K562 (cell line): ENCODE measurements at regions not wholly inside any gene's neighbourhood (a gene's known extent, or its start where the extent isn't known, plus 50 kb on each side); places are given as distances from the start of the nearest gene placed in this dataset.
"Not testable (repeated sequence)": the region's sequence is repeated elsewhere in the genome, so short reads cannot be mapped to it uniquely, and the experiment has no call there.

Source experiments
- ATAC-seq: fragments of 200-7000 bp; cut with Tn5 transposase; 3 replicates; pipeline ENCODE4 v1.9.1; 2020; ENCODE audit warnings: moderate library complexity
- BruUV-seq: library from RNA; stranded (reverse); fragments of 400-500 nt; replicated peaks from 2 replicates; lab custom pipeline; 2021; lab: Mats Ljungman, UMichigan
- CTCF ChIA-PET: fragments of 300-600 bp; formaldehyde crosslinking; extraction: SDS; loops from one replicate; lab custom pipeline; 2021; ENCODE audit warnings: low intra/inter-chr PET ratio; lab: Yijun Ruan, JAX
- POLR2A ChIA-PET: fragments of 300-600, 350-650 bp; sonication (Branson Sonifier 250); formaldehyde crosslinking; extraction: SDS; loops from one replicate; lab custom pipeline; 2021; ENCODE audit warnings: antibody characterized with exemption, inconsistent platforms; lab: Yijun Ruan, JAX
- DNase-seq, 4 experiments: peaks; one replicate each; pipeline versions ENCODE4 v3.0.0 to v3.0.0-alpha.2; 2011 to 2018; ENCODE audit warnings: low spot score in 3 of 4, mixed read lengths in 3 of 4; ENCODE audit errors: extremely low read depth in 1 of 4
- FAIRE-seq: peaks from 2 replicates; lab custom pipeline; 2011; peaks lifted over from hg19 to GRCh38; lab: Jason Lieb, UNC
- H2AFZ ChIP-seq: 2 replicates; pipeline ENCODE4 v1.6.0; 2011; ENCODE audit warnings: low read depth, low read length, control low read depth, inconsistent platforms
- H3K27ac ChIP-seq: fragments of 200-600 bp; 3 replicates; pipeline ENCODE4 v1.8.0; 2011; ENCODE audit warnings: low read depth, mild to moderate bottlenecking, control low read depth, inconsistent platforms, low read length, moderate library complexity, mixed read lengths; ENCODE audit errors: extremely low read depth
- H3K27me3 ChIP-seq, 2 experiments: fragments of 300-600 bp in 1 of 2; 2 replicates in 1 of 2; 3 replicates in 1 of 2; pipeline versions ENCODE4 v1.6.0 to v1.8.0; 2011; ENCODE audit warnings: inconsistent platforms in 2 of 2, low read length in 2 of 2, mild to moderate bottlenecking in 1 of 2, mixed read lengths in 1 of 2, moderate library complexity in 1 of 2; ENCODE audit not compliant: control insufficient read depth in 2 of 2, insufficient read depth in 2 of 2
- H3K36me3 ChIP-seq: fragments of 300-600 bp; 3 replicates; pipeline ENCODE4 v1.8.0; 2011; ENCODE audit warnings: mild to moderate bottlenecking, low read length, inconsistent platforms; ENCODE audit not compliant: control insufficient read depth, insufficient read depth
- H3K4me1 ChIP-seq, 2 experiments: fragments of 200-600 bp in 1 of 2; replicated peaks in 1 of 2; 2 replicates in 1 of 2; 3 replicates in 1 of 2; pipeline versions ENCODE4 v1.5.1 to v1.8.0; 2011; ENCODE audit warnings: inconsistent platforms in 2 of 2, low read length in 2 of 2, mild to moderate bottlenecking in 1 of 2, mixed read lengths in 1 of 2, moderate library complexity in 1 of 2; ENCODE audit not compliant: control insufficient read depth in 2 of 2, insufficient read depth in 2 of 2
- H3K4me2 ChIP-seq: 2 replicates; pipeline ENCODE4 v1.6.1; 2011; ENCODE audit warnings: low read length, control low read depth, inconsistent platforms, mixed read lengths; ENCODE audit not compliant: insufficient read depth
- H3K4me3 ChIP-seq: fragments of 200-600 bp; sonication (generic), shearing (Covaris generic); 2 replicates; pipeline ENCODE4 v1.5.1; 2016; ENCODE audit warnings: control low read depth, inconsistent platforms
- H3K79me2 ChIP-seq: fragments of 200-600 bp; 3 replicates; pipeline ENCODE4 v1.8.0; 2011; ENCODE audit warnings: low read length, inconsistent platforms; ENCODE audit not compliant: control insufficient read depth, insufficient read depth
- H3K9ac ChIP-seq, 2 experiments: 2 replicates each; pipeline versions ENCODE4 v1.6.0 to v1.6.1; 2011; ENCODE audit warnings: low read depth in 2 of 2, low read length in 2 of 2, control low read depth in 1 of 2, inconsistent platforms in 1 of 2, mild to moderate bottlenecking in 1 of 2, mixed read lengths in 1 of 2; ENCODE audit not compliant: insufficient read depth in 1 of 2
- H3K9me1 ChIP-seq: one replicate; pipeline ENCODE4 v1.6.0; 2011; ENCODE audit warnings: inconsistent platforms, mild to moderate bottlenecking, low read length, moderate library complexity; ENCODE audit not compliant: control insufficient read depth, insufficient read depth
- H3K9me3 ChIP-seq: replicated peaks from 2 replicates; pipeline ENCODE4 v1.5.1; 2011; ENCODE audit warnings: low read depth, low read length, inconsistent platforms; ENCODE audit not compliant: control insufficient read depth, insufficient read depth
- H4K20me1 ChIP-seq: replicated peaks from 2 replicates; pipeline ENCODE4 v1.6.1; 2011; ENCODE audit warnings: low read length, inconsistent platforms, mixed read lengths; ENCODE audit not compliant: control insufficient read depth, insufficient read depth
- HMGN3 ChIP-seq: IDR thresholded peaks from 2 replicates; pipeline ENCODE4 v1.6.1; 2011; ENCODE audit warnings: borderline replicate concordance, low read depth, mild to moderate bottlenecking, mixed read lengths, low read length; ENCODE audit not compliant: insufficient read length; ENCODE audit errors: extremely low read depth
- NFRKB ChIP-seq: fragments of 450-650 bp; IDR thresholded peaks from 2 replicates; pipeline ENCODE4 v1.6.1; 2016; ENCODE audit warnings: low read depth
- NR4A1 ChIP-seq, 2 experiments: fragments of 250-450 bp in 1 of 2; fragments of 450-650 bp in 1 of 2; sonication (Bioruptor Pico) in 1 of 2; IDR thresholded peaks; 2 replicates each; pipeline versions ENCODE4 v1.4.0 to v1.6.1; 2016 to 2020; ENCODE audit warnings: mild to moderate bottlenecking in 2 of 2, missing compliant biosample characterization in 1 of 2, missing genetic modification characterization in 1 of 2, moderate library complexity in 1 of 2
- PKNOX1 ChIP-seq: fragments of 450-650 bp; IDR thresholded peaks from 2 replicates; pipeline ENCODE4 v1.6.1; 2016
- ZBTB11 ChIP-seq, 3 experiments: fragments of 200-800 bp in 1 of 3; fragments of 250-450 bp in 1 of 3; fragments of 450-650 bp in 1 of 3; sonication (Bioruptor Pico) in 1 of 3; sonication (Bioruptor generic) in 1 of 3; formaldehyde crosslinking in 1 of 3; IDR thresholded peaks; 2 replicates each; pipeline versions ENCODE4 v1.6.1 to v1.8.0; 2016 to 2022; ENCODE audit warnings: mild to moderate bottlenecking in 2 of 3, missing genetic modification characterization in 2 of 3, missing compliant biosample characterization in 1 of 3, moderate library complexity in 1 of 3
- ZNF134 ChIP-seq: fragments of 250-450 bp; sonication (Bioruptor Pico); conservative IDR thresholded peaks from 2 replicates; pipeline ENCODE4 v1.4.0; 2020
- ZNF146 ChIP-seq: IDR thresholded peaks from one replicate; pipeline ENCODE4 v1.6.1; 2018; ENCODE audit warnings: missing compliant biosample characterization; ENCODE audit not compliant: unreplicated experiment
- ZNF282 ChIP-seq: sonication (generic); formaldehyde crosslinking; IDR thresholded peaks from 2 replicates; pipeline ENCODE4 v1.8.1; 2023; ENCODE audit warnings: missing genetic modification reagents
- ZNF586 ChIP-seq: fragments of 450-650 bp; formaldehyde crosslinking; conservative IDR thresholded peaks from 2 replicates; pipeline ENCODE4 v1.4.0; 2020; ENCODE audit warnings: mild to moderate bottlenecking, moderate library complexity
- WGBS: fragments of 100-300 bp; shearing (Covaris generic); methylation state at CpG from one replicate; pipeline ENCODE4 v1.1.6; 2016; ENCODE audit warnings: low coverage, mixed read lengths; ENCODE audit not compliant: insufficient coverage; ENCODE audit errors: missing lambda C conversion rate; 5-methylcytosine and 5-hydroxymethylcytosine counted together
- in situ Hi-C: fragments of 300-500 bp; cut with MboI; formaldehyde crosslinking; loops from 4 replicates; pipeline ENCODE4 v1.15.0; 2018; ENCODE audit warnings: inconsistent platforms, mixed read lengths
- intact Hi-C: fragments of 100-400 bp; cut with micrococcal nuclease; formaldehyde crosslinking; loops from 2 replicates; pipeline ENCODE4 v1.14.2; 2022
- TF ChIP-seq, protein P1 (sequence below): fragments of 200-800 bp; sonication (Bioruptor generic); IDR thresholded peaks from 2 replicates; pipeline ENCODE4 v1.6.1; 2017; ENCODE audit warnings: missing genetic modification characterization, missing compliant biosample characterization

DNA sequence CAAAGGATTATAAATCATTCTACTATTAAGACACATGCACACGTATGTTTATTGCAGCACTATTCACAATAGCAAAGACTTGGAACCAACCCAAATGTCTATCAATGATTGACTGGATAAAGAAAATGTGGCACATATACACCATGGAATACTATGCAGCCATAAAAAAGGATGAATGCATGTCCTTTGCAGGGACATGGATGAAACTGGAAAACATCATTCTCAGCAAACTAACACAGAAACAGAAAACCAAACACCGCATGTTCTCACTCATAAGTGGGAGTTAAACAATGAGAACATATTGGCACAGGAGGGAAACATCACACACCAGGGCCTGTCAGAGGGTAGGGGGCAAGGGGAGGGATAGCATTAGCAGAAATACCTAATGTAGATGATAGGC, 646.7 kb upstream of the ARRDC3 start:
- not testable (repeated sequence) for ATAC-seq, BruUV-seq

DNA sequence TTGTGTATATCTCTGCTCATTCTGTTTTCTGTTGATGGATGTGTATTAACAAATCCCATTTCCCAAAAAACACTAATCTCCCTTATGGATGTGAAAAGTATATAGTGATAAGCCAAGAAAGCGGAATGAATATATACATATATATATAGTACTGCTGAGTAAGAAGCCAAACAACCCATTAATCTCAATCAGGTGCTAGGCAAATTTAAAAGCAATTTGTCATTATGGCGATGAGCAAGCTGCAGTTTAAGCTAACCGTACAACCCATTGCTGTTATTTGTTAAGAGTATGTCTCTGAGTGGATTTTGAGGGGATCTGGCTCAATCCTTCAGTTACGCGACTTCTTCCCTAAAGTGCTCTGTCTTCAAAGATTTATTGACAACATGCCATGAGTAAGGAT, 640.4 kb upstream of the ARRDC3 start:
- WGBS: 0% methylated on average over 5 of the region's 5 CpGs
- TF ChIP-seq NR4A1 (CRISPR knock-in tag; IDR thresholded peaks at IDR 0.05) (no peak), NR4A1 (tag; IDR thresholded peaks at IDR 0.05) (no peak), PKNOX1 (no peak), HMGN3 (no peak), ZNF134 (no peak), ZNF586 (CRISPR knock-in tag) (no peak), ZNF282 (CRISPR knock-in tag) (no peak), ZBTB11 (CRISPR knock-in tag; IDR thresholded peaks at IDR 0.05) (no peak), NFRKB (no peak)
- TF ChIP-seq, protein P1, sequence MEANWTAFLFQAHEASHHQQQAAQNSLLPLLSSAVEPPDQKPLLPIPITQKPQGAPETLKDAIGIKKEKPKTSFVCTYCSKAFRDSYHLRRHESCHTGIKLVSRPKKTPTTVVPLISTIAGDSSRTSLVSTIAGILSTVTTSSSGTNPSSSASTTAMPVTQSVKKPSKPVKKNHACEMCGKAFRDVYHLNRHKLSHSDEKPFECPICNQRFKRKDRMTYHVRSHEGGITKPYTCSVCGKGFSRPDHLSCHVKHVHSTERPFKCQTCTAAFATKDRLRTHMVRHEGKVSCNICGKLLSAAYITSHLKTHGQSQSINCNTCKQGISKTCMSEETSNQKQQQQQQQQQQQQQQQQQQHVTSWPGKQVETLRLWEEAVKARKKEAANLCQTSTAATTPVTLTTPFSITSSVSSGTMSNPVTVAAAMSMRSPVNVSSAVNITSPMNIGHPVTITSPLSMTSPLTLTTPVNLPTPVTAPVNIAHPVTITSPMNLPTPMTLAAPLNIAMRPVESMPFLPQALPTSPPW: no peak

More for the DNA sequence above, 646.7 kb upstream of the ARRDC3 start:
- H4K20me1 ChIP-seq, H3K79me2 ChIP-seq, FAIRE-seq, H3K27me3 ChIP-seq, H3K9me1 ChIP-seq, H3K36me3 ChIP-seq, DNase-seq, intact Hi-C loops, H3K4me3 ChIP-seq, H3K4me1 ChIP-seq, H3K9ac ChIP-seq, H3K27ac ChIP-seq, H3K4me2 ChIP-seq, H3K9me3 ChIP-seq, H2AFZ ChIP-seq, CTCF ChIA-PET, in situ Hi-C loops, POLR2A ChIA-PET: not testable (repeated sequence)
- TF ChIP-seq ZNF146: peak; percentile 39
- WGBS: 0% methylated on average over 2 of the region's 2 CpGs

More for the DNA sequence above, 640.4 kb upstream of the ARRDC3 start:
- intact Hi-C loops: no loop called here
- Histone ChIP-seq H2AFZ (no peak overlapping the region), H3K9me1 (no peaks in the 10 kb centered on the region), H3K4me3 (no peak overlapping the region), H3K9me3 (no peaks in the 10 kb centered on the region; the same call in 1 of the 2 replicates), H3K4me2 (no peak overlapping the region), H3K27ac (no peak overlapping the region), H3K36me3 (no peaks in the 10 kb centered on the region), H3K79me2 (no peaks in the 10 kb centered on the region), H3K9ac (no peak overlapping the region), H3K4me1 (no peaks in the 10 kb centered on the region), H3K27me3 (no peaks in the 10 kb centered on the region), H4K20me1 (no peaks in the 10 kb centered on the region)
- no TSS peak for BruUV-seq
- ChIA-PET POLR2A (no interaction called here), CTCF (no interaction called here)
- FAIRE-seq (no peak), DNase-seq (no peak), ATAC-seq (no peak)
- in situ Hi-C loops: no loop called here
